Stomach (tissue), 8 donors: ENCODE measurements at regions not wholly inside any gene's neighbourhood (a gene's known extent, or its start where the extent isn't known, plus 50 kb on each side); places are given as distances from the start of the nearest gene placed in this dataset.
A peak's percentile ranks its signal among the peaks of the same experiment; 100 is the strongest.

Experiments
- DNase-seq, 2 donors: peaks; one replicate each; pipeline versions ENCODE4 v3.0.0 to v3.0.0-alpha.2; 2013 to 2019
- H3K27ac ChIP-seq, 5 donors: fragments of 200-600 bp in 4 of 5; sonication (generic) in 4 of 5; one replicate each; pipeline ENCODE4 v1.5.1; 2013 to 2019; ENCODE audit warnings: mild to moderate bottlenecking in 1 of 5, moderate library complexity in 1 of 5
- H3K27me3 ChIP-seq, 3 donors: fragments of 200-600 bp; sonication (generic); one replicate each; pipeline ENCODE4 v1.5.1; 2017 to 2019; ENCODE audit warnings: mixed run types in 1 of 3
- H3K36me3 ChIP-seq, 4 donors: fragments of 200-600 bp; sonication (generic); 1 replicate in 3 of 4; 2 replicates in 1 of 4; pipeline ENCODE4 v1.5.1; 2016 to 2019
- H3K4me1 ChIP-seq, 4 donors: fragments of 200-600 bp; sonication (generic); one replicate each; pipeline ENCODE4 v1.5.1; 2016 to 2019
- H3K4me3 ChIP-seq, 4 donors: fragments of 200-600 bp; sonication (generic) in 3 of 4; one replicate each; pipeline ENCODE4 v1.5.1; 2016 to 2019; ENCODE audit warnings: mild to moderate bottlenecking in 1 of 4
- H3K9me3 ChIP-seq, 4 donors: fragments of 200-600 bp; sonication (generic); one replicate each; pipeline ENCODE4 v1.5.1; 2016 to 2019
- EP300 ChIP-seq: sonication (generic); formaldehyde crosslinking; IDR thresholded peaks from one replicate; pipeline ENCODE4 v1.6.1; 2017; ENCODE audit warnings: antibody characterized with exemption
- POLR2A ChIP-seq, 4 donors: fragments of 450-650 bp; IDR thresholded peaks; one replicate each; pipeline ENCODE4 v1.6.1; 2016; ENCODE audit warnings: antibody characterized with exemption in 4 of 4, control low read depth in 2 of 4, mild to moderate bottlenecking in 1 of 4, moderate library complexity in 1 of 4
- POLR2AphosphoS5 ChIP-seq, 3 donors: sonication (generic); formaldehyde crosslinking; IDR thresholded peaks; one replicate each; pipeline ENCODE4 v1.6.1; 2016; ENCODE audit warnings: antibody characterized with exemption in 3 of 3
- WGBS, 5 donors: extraction: QIAGEN DNeasy Blood & Tissue Kit in 3 of 5; methylation state at CpG; one replicate each; pipeline versions ENCODE4 v1.1.5 to v1.1.7; 2013 to 2018; 5-methylcytosine and 5-hydroxymethylcytosine counted together
- intact Hi-C: fragments of 100-400 bp; cut with DNase I; formaldehyde crosslinking; loops from one replicate; pipeline ENCODE4 v1.15.1; 2023; ENCODE audit warnings: low total_unique reads
- TF ChIP-seq, protein P1 (sequence below), 7 experiments: fragments of 450-650 bp in 4 of 7; fragments of 200-600 bp in 3 of 7; sonication (generic) in 3 of 7; IDR thresholded peaks; one replicate each; pipeline ENCODE4 v1.5.1; 2016 to 2019; ENCODE audit warnings: antibody characterized with exemption in 7 of 7, control low read depth in 2 of 7, mild to moderate bottlenecking in 1 of 7
- donor health status: healthy with polysubstance abuse.
- donor health status: Bipolar disorder and iron deficiency.
- donor health status: healthy.

DNA sequence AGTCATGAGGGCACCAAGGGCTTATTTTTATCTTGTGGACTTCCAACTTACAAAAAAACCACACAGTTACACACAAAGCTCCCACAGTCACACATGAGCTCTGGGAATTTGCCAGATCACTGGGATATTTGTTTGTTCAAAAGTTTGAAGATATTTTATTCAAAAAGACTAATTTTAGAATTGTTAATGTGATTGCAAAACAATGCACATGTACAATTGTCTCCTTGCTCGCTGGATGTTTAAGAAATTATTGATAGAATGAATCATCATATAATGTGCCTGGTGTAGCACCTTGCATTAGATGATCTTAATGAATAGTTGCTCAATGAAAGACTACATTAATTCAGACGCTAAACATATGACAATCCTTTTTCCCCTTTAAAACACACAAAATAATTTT lies 570.3 kb downstream of the LMO4 start:
- intact Hi-C loops = no loop called here
- Histone ChIP-seq H3K9me3 (no peaks in the 10 kb centered on the region), H3K27ac (no peak overlapping the region), H3K4me3 (no peak overlapping the region), H3K27me3 (no peaks in the 10 kb centered on the region), H3K36me3 (no peaks in the 10 kb centered on the region), H3K4me1 (peaks cover 0 to 35% (median 15%) of the 10 kb centered on the region in 4 donors)
- DNase-seq = no peak
- WGBS, 5 donors = 19 to 49% (median 49%) methylated on average over 2 of the region's 2 CpGs
- TF ChIP-seq, protein P1, sequence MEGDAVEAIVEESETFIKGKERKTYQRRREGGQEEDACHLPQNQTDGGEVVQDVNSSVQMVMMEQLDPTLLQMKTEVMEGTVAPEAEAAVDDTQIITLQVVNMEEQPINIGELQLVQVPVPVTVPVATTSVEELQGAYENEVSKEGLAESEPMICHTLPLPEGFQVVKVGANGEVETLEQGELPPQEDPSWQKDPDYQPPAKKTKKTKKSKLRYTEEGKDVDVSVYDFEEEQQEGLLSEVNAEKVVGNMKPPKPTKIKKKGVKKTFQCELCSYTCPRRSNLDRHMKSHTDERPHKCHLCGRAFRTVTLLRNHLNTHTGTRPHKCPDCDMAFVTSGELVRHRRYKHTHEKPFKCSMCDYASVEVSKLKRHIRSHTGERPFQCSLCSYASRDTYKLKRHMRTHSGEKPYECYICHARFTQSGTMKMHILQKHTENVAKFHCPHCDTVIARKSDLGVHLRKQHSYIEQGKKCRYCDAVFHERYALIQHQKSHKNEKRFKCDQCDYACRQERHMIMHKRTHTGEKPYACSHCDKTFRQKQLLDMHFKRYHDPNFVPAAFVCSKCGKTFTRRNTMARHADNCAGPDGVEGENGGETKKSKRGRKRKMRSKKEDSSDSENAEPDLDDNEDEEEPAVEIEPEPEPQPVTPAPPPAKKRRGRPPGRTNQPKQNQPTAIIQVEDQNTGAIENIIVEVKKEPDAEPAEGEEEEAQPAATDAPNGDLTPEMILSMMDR (IDR thresholded peaks at IDR 0.05) = no peak
- TF ChIP-seq POLR2A (IDR thresholded peaks at IDR 0.05) = no peak
- TF ChIP-seq EP300 = no peak
- TF ChIP-seq POLR2AphosphoS5 (IDR thresholded peaks at IDR 0.05) = no peak

DNA sequence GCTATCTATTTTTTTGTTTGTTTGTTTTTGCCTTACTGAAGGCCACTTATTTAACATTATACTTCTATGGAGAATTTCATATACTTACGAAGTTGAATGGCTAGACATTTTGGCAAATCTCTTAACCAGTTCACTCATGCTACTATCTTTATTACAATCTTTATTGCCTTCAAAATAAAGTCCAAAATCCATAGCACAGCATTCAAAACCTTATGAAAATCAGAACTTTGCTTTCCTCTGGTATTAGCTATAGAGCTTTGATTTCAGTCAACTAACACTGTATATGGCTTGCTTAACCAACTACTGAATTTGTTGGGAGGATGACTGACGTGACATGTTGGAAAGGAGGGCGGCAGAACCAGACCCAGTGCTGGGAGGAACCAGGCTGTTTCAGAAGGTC lies 571.1 kb downstream of the LMO4 start:
- no peak overlapping the region for H3K4me3 ChIP-seq
- TF ChIP-seq POLR2AphosphoS5 (IDR thresholded peaks at IDR 0.05) (no peak), EP300 (no peak), POLR2A (IDR thresholded peaks at IDR 0.05) (no peak)
- TF ChIP-seq, protein P1 (IDR thresholded peaks at IDR 0.05) = no peak
- H3K36me3 ChIP-seq = no peaks in the 10 kb centered on the region
- intact Hi-C loops = no loop called here
- no peaks in the 10 kb centered on the region for H3K27me3 ChIP-seq
- DNase-seq = no peak
- peaks cover 0 to 40% (median 17%) of the 10 kb centered on the region in 4 donors for H3K4me1 ChIP-seq
- no peaks in the 10 kb centered on the region for H3K9me3 ChIP-seq
- no peak overlapping the region for H3K27ac ChIP-seq
- WGBS, 5 donors = 82 to 97% (median 93%) methylated on average over 3 of the region's 3 CpGs

GRCh38 chr1:87902830-87903229 lies 574.1 kb downstream of the LMO4 start:
- Histone ChIP-seq H3K4me3 (no peak overlapping the region), H3K4me1 (peaks cover 0 to 48% (median 21%) of the 10 kb centered on the region in 4 donors), H3K9me3 (no peaks in the 10 kb centered on the region), H3K27me3 (no peaks in the 10 kb centered on the region), H3K27ac (peak overlapping the region in 2 of 5 donors; percentile 6 to 68), H3K36me3 (no peaks in the 10 kb centered on the region)
- intact Hi-C loops = no loop called here
- peak in 1 of 2 donors; percentile 93 for DNase-seq
- peak; percentile 55 to 65 (median 58) for TF ChIP-seq POLR2AphosphoS5 (IDR thresholded peaks at IDR 0.05)
- no peak for TF ChIP-seq EP300
- 8 to 32% (median 13%) methylated on average over 4 of the region's 4 CpGs for WGBS, 5 donors

DNA sequence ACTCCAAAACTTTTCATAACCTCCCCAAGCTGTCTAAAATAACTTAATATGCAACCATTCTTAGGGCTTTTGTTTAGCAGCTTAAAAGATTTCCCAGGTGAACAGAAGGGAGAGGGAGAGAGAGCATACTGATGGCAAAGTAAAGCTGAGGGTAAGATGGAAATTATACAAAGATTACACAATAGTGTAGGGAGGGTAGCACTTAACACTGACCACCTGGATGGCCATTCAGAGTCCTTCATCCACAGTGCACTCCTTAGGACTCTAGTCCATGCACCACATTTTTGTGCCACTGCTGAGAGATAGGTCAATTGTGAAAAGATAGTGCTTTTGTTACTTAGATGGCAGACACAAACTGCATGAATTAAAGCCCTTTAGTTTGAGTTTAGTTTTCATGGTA lies 574.6 kb downstream of the LMO4 start:
- no peaks in the 10 kb centered on the region for H3K27me3 ChIP-seq
- TF ChIP-seq, protein P1 (IDR thresholded peaks at IDR 0.05) = no peak
- peak overlapping the region in 2 of 5 donors; percentile 6 to 68 for H3K27ac ChIP-seq
- intact Hi-C loops = no loop called here
- H3K36me3 ChIP-seq = no peaks in the 10 kb centered on the region
- no peak overlapping the region for H3K4me3 ChIP-seq
- H3K4me1 ChIP-seq = peaks cover 0 to 44% (median 21%) of the 10 kb centered on the region in 4 donors
- no peaks in the 10 kb centered on the region for H3K9me3 ChIP-seq
- no peak for DNase-seq

- intact Hi-C loops = no loop called here
- DNase-seq = no peak
- H3K36me3 ChIP-seq = no peaks in the 10 kb centered on the region
- H3K4me1 ChIP-seq = peaks cover 0 to 34% (median 21%) of the 10 kb centered on the region in 4 donors
- no peak overlapping the region for H3K4me3 ChIP-seq
- no peaks in the 10 kb centered on the region for H3K9me3 ChIP-seq
- peak overlapping the region in 1 of 5 donors; percentile 27 for H3K27ac ChIP-seq
- no peaks in the 10 kb centered on the region for H3K27me3 ChIP-seq
- TF ChIP-seq EP300 = no peak
- no peak for TF ChIP-seq POLR2A (IDR thresholded peaks at IDR 0.05)
- TF ChIP-seq, protein P1 (IDR thresholded peaks at IDR 0.05) = no peak
- no peak for TF ChIP-seq POLR2AphosphoS5 (IDR thresholded peaks at IDR 0.05)
Observed at GRCh38 chr1:87904651-87905050, 576.0 kb downstream of the LMO4 start.
